H1 (cell line): ENCODE measurements at regions not wholly inside any gene's neighbourhood (a gene's known extent, or its start where the extent isn't known, plus 50 kb on each side); places are given as distances from the start of the nearest gene placed in this dataset.
"Not testable (repeated sequence)": the region's sequence is repeated elsewhere in the genome, so short reads cannot be mapped to it uniquely, and the experiment has no call there.

ENCODE experiments used
- CTCF ChIA-PET: fragments of 300-600 bp; sonication (Branson Sonifier 250); formaldehyde crosslinking; loops from one replicate; lab custom pipeline; 2021; ENCODE audit not compliant: partially characterized antibody; lab: Charles Lee
- POLR2A ChIA-PET: fragments of 300-600 bp; sonication (Branson Sonifier 250); formaldehyde crosslinking; loops from one replicate; lab custom pipeline; 2021; ENCODE audit warnings: inconsistent platforms; ENCODE audit not compliant: partially characterized antibody; lab: Charles Lee
- DNase-seq, 2 experiments: peaks; one replicate each; pipeline versions ENCODE4 v3.0.0 to v3.0.0-alpha.2; 2010 to 2022; ENCODE audit warnings: low spot score in 2 of 2, low read depth in 1 of 2, mixed read lengths in 1 of 2
- FAIRE-seq: peaks from 2 replicates; lab custom pipeline; 2011; peaks lifted over from hg19 to GRCh38; lab: Jason Lieb, UNC
- H2AFZ ChIP-seq: 2 replicates; pipeline ENCODE4 v1.8.1; 2012; ENCODE audit warnings: low read length, inconsistent platforms
- H2AK5ac ChIP-seq: 2 replicates; pipeline ENCODE4 v1.6.1; 2013; ENCODE audit warnings: low read depth, low read length
- H2BK120ac ChIP-seq: replicated peaks from 2 replicates; pipeline ENCODE3; 2013; ENCODE audit warnings: low read depth, low read length, inconsistent platforms
- H2BK12ac ChIP-seq: 2 replicates; pipeline ENCODE4 v1.6.1; 2013; ENCODE audit warnings: low read depth, low read length
- H2BK15ac ChIP-seq: 2 replicates; pipeline ENCODE4 v1.6.1; 2013; ENCODE audit warnings: low read length
- H2BK20ac ChIP-seq: 2 replicates; pipeline ENCODE4 v1.6.1; 2013; ENCODE audit warnings: low read length
- H2BK5ac ChIP-seq: 2 replicates; pipeline ENCODE4 v1.6.1; 2013; ENCODE audit warnings: low read depth, low read length
- H3K14ac ChIP-seq: 2 replicates; pipeline ENCODE4 v1.6.1; 2013; ENCODE audit warnings: inconsistent platforms; ENCODE audit not compliant: insufficient read length
- H3K18ac ChIP-seq: 2 replicates; pipeline ENCODE4 v1.6.1; 2013; ENCODE audit warnings: low read length; ENCODE audit errors: extremely low read depth
- H3K23ac ChIP-seq: 2 replicates; pipeline ENCODE4 v1.6.1; 2013; ENCODE audit warnings: inconsistent platforms; ENCODE audit not compliant: insufficient read length
- H3K23me2 ChIP-seq: 2 replicates; pipeline ENCODE4 v1.6.1; 2013; ENCODE audit warnings: low read depth, low read length
- H3K27ac ChIP-seq: 2 replicates; pipeline ENCODE4 v1.6.1; 2011; ENCODE audit warnings: low read depth, low read length, inconsistent platforms
- H3K27me3 ChIP-seq, 4 experiments: replicated peaks in 1 of 4; 1 replicate in 1 of 4; 2 replicates in 3 of 4; pipeline versions ENCODE4 v1.6.1 to v1.8.1; 2011 to 2013; ENCODE audit warnings: low read length in 3 of 4, mild to moderate bottlenecking in 3 of 4, inconsistent platforms in 2 of 4, mixed read lengths in 2 of 4, moderate library complexity in 1 of 4; ENCODE audit not compliant: control insufficient read depth in 3 of 4, insufficient read depth in 3 of 4; ENCODE audit errors: extremely low read depth in 1 of 4
- H3K36me3 ChIP-seq, 4 experiments: 2 replicates each; pipeline versions ENCODE4 v1.6.1 to v1.8.1; 2011 to 2013; ENCODE audit warnings: mild to moderate bottlenecking in 4 of 4, low read length in 3 of 4, moderate library complexity in 2 of 4, control low read depth in 1 of 4, inconsistent platforms in 1 of 4; ENCODE audit not compliant: insufficient read depth in 4 of 4, control insufficient read depth in 2 of 4
- H3K4ac ChIP-seq: replicated peaks from 2 replicates; pipeline ENCODE3; 2013; ENCODE audit warnings: low read length, low read depth, mixed read lengths, inconsistent platforms; ENCODE audit not compliant: insufficient read length
- H3K4me1 ChIP-seq, 4 experiments: replicated peaks in 1 of 4; 1 replicate in 1 of 4; 2 replicates in 3 of 4; pipeline versions ENCODE4 v1.6.1 to v1.8.1; 2011 to 2013; ENCODE audit warnings: low read length in 3 of 4, inconsistent platforms in 2 of 4, mixed read lengths in 1 of 4; ENCODE audit not compliant: insufficient read depth in 4 of 4, control insufficient read depth in 3 of 4
- H3K4me2 ChIP-seq, 2 experiments: 2 replicates each; pipeline versions ENCODE4 v1.6.1 to v1.8.1; 2011 to 2013; ENCODE audit warnings: low read depth in 2 of 2, low read length in 2 of 2, control low read depth in 1 of 2, inconsistent platforms in 1 of 2, mild to moderate bottlenecking in 1 of 2; ENCODE audit not compliant: insufficient read depth in 1 of 2
- H3K4me3 ChIP-seq, 4 experiments: fragments of 200-600, 300-600 bp in 1 of 4; sonication (generic), shearing (Covaris generic), sonication (Bioruptor Twin) in 1 of 4; 2 replicates each; pipeline versions ENCODE4 v1.5.1 to v1.8.1; 2011 to 2016; ENCODE audit warnings: low read length in 4 of 4, low read depth in 3 of 4, control low read depth in 2 of 4, inconsistent platforms in 2 of 4, mild to moderate bottlenecking in 2 of 4, mixed read lengths in 1 of 4, moderate library complexity in 1 of 4; ENCODE audit not compliant: insufficient read depth in 2 of 4; ENCODE audit errors: extremely low read depth in 1 of 4
- H3K56ac ChIP-seq: replicated peaks from 2 replicates; pipeline ENCODE3; 2013; ENCODE audit warnings: low read depth, mild to moderate bottlenecking, mixed read lengths, low read length, inconsistent platforms; ENCODE audit not compliant: insufficient read length
- H3K79me1 ChIP-seq: 2 replicates; pipeline ENCODE4 v1.6.1; 2013; ENCODE audit warnings: low read depth, low read length, control low read depth
- H3K79me2 ChIP-seq, 2 experiments: 2 replicates each; pipeline versions ENCODE4 v1.6.1 to v1.8.1; 2012 to 2013; ENCODE audit warnings: low read length in 2 of 2, mild to moderate bottlenecking in 2 of 2, inconsistent platforms in 1 of 2; ENCODE audit not compliant: insufficient read depth in 2 of 2, control insufficient read depth in 1 of 2
- H3K9ac ChIP-seq, 4 experiments: replicated peaks in 1 of 4; 1 replicate in 1 of 4; 2 replicates in 3 of 4; pipeline versions ENCODE4 v1.6.1 to v1.8.1; 2011 to 2013; ENCODE audit warnings: low read depth in 3 of 4, low read length in 3 of 4, control low read depth in 2 of 4, mild to moderate bottlenecking in 2 of 4, moderate library complexity in 2 of 4, inconsistent platforms in 1 of 4; ENCODE audit errors: extremely low read depth in 1 of 4
- H3K9me3 ChIP-seq, 2 experiments: 2 replicates each; pipeline versions ENCODE4 v1.6.1 to v1.8.1; 2012 to 2013; ENCODE audit warnings: mild to moderate bottlenecking in 2 of 2, moderate library complexity in 2 of 2, control low read depth in 1 of 2, inconsistent platforms in 1 of 2, low read depth in 1 of 2, low read length in 1 of 2, mixed read lengths in 1 of 2; ENCODE audit not compliant: insufficient read depth in 2 of 2
- H4K20me1 ChIP-seq, 2 experiments: replicated peaks in 1 of 2; 2 replicates each; pipeline versions ENCODE3 to v1.8.1; 2011 to 2013; ENCODE audit warnings: inconsistent platforms in 2 of 2, low read length in 2 of 2, mild to moderate bottlenecking in 1 of 2; ENCODE audit not compliant: insufficient read depth in 2 of 2, control insufficient read depth in 1 of 2
- H4K5ac ChIP-seq: 2 replicates; pipeline ENCODE4 v1.6.1; 2013; ENCODE audit warnings: low read length, low read depth, mixed read lengths, inconsistent platforms; ENCODE audit not compliant: insufficient read length
- H4K8ac ChIP-seq: 2 replicates; pipeline ENCODE4 v1.8.0; 2013; ENCODE audit warnings: mild to moderate bottlenecking, moderate library complexity, low read length, inconsistent platforms; ENCODE audit not compliant: insufficient read depth; ENCODE audit errors: extremely low read depth
- H4K91ac ChIP-seq: replicated peaks from 2 replicates; pipeline ENCODE3; 2013; ENCODE audit warnings: low read length, mixed read lengths, inconsistent platforms; ENCODE audit not compliant: insufficient read length
- WGBS, 2 experiments: shearing (Covaris generic) in 1 of 2; methylation state at CpG; one replicate each; pipeline versions ENCODE4 v1.1.6 to v1.1.7; 2013 to 2015; ENCODE audit warnings: low lambda C conversion rate in 2 of 2, mixed read lengths in 2 of 2, inconsistent platforms in 1 of 2, low coverage in 1 of 2, missing lambda C conversion rate in 1 of 2; ENCODE audit not compliant: insufficient replicate concordance in 2 of 2, insufficient coverage in 1 of 2, insufficient read length in 1 of 2; ENCODE audit errors: extremely low coverage in 1 of 2, missing lambda C conversion rate in 1 of 2; 5-methylcytosine and 5-hydroxymethylcytosine counted together

DNA sequence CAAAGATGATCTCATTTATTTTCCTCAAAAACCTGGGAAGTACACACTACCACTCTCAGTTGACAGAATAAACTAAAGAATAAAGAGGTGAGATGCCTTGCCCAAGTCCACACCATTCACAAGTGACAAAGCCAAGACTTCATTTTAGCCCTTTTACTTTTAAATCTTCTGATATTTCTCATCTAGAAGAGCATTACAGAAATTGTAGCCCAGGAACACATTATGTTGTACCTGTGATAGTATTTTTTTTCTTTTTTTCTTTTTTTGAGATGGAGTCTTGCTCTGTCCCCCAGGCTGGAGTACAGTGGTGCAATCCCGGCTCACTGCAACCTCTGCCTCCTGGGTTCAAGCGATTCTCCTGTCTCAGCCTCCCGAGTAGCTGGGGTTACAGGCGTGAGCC lies 268.6 kb downstream of the FGFR2 start:
- H3K23ac ChIP-seq, H3K4me2 ChIP-seq, H2BK120ac ChIP-seq, H2BK12ac ChIP-seq, H3K79me1 ChIP-seq, H4K91ac ChIP-seq, H3K4me3 ChIP-seq, H4K5ac ChIP-seq, H3K9ac ChIP-seq, H3K23me2 ChIP-seq, H3K4ac ChIP-seq, H4K20me1 ChIP-seq, H3K79me2 ChIP-seq, H2BK15ac ChIP-seq, H2BK5ac ChIP-seq, H3K4me1 ChIP-seq, DNase-seq, H3K9me3 ChIP-seq, H2BK20ac ChIP-seq, H2AK5ac ChIP-seq, H4K8ac ChIP-seq, FAIRE-seq, H3K14ac ChIP-seq, H3K36me3 ChIP-seq, H3K27ac ChIP-seq, H3K18ac ChIP-seq, H3K56ac ChIP-seq, H2AFZ ChIP-seq, H3K27me3 ChIP-seq: not testable (repeated sequence)
- POLR2A ChIA-PET, result interaction anchor here (0.7 kb wide), 1 partner anchor 10 kb away, joined by 3 read pairs; no protein-coding TSS in a partner anchor
- WGBS, 2 experiments, result 93% methylated on average over 4 of the region's 4 CpGs; no CpG with 5 or more reads in 1 of the 2 experiments
- CTCF ChIA-PET, result interaction anchor here (0.9 kb wide), 1 partner anchor 259 kb away, joined by 3 read pairs; no protein-coding TSS in a partner anchor
